SK-N-MC (cell line): ENCODE measurements at regions not wholly inside any gene's neighbourhood (a gene's known extent, or its start where the extent isn't known, plus 50 kb on each side); places are given as distances from the start of the nearest gene placed in this dataset.

Experiments
- DNase-seq: peaks from one replicate; pipeline ENCODE4 v3.0.0-alpha.2; 2011; ENCODE audit warnings: low read depth, low spot score
- H3K27ac ChIP-seq: fragments of 200-600 bp; sonication (generic); 2 replicates; pipeline ENCODE4 v1.5.1; 2016; ENCODE audit warnings: mixed run types
- H3K36me3 ChIP-seq: fragments of 200-600 bp; sonication (generic); 2 replicates; pipeline ENCODE4 v1.6.1; 2017; ENCODE audit warnings: antibody characterized with exemption, low read length, mixed read lengths; ENCODE audit not compliant: insufficient read depth
- H3K4me3 ChIP-seq: fragments of 200-600 bp; sonication (generic); 2 replicates; pipeline ENCODE4 v1.5.1; 2016
- H3K9ac ChIP-seq: fragments of 200-600 bp; sonication (generic); 2 replicates; pipeline ENCODE4 v1.8.0; 2017; ENCODE audit warnings: mixed run types, mixed read lengths; ENCODE audit not compliant: insufficient read length
- H3K9me3 ChIP-seq: fragments of 200-600 bp; sonication (generic); 2 replicates; pipeline ENCODE4 v1.6.1; 2017; ENCODE audit warnings: low read depth, mild to moderate bottlenecking, antibody characterized with exemption, low read length, moderate library complexity, mixed read lengths
- EZH2 ChIP-seq: fragments of 200-600 bp; sonication (generic); IDR thresholded peaks from one replicate; pipeline ENCODE4 v1.6.1; 2017; ENCODE audit warnings: antibody characterized with exemption
- FOXP2 ChIP-seq: optimal IDR thresholded peaks from 2 replicates; pipeline ENCODE3; 2011; ENCODE audit warnings: mild to moderate bottlenecking, moderate library complexity; ENCODE audit not compliant: insufficient read depth; ENCODE audit errors: extremely low read length, control extremely low read depth
- POLR2AphosphoS5 ChIP-seq: IDR thresholded peaks from 2 replicates; pipeline ENCODE4 v1.6.1; 2012; ENCODE audit warnings: mild to moderate bottlenecking, low read depth, low read length, borderline replicate concordance

GRCh38 chr3:153026026-153026425 is 136.0 kb upstream of the RAP2B start:
- no peak for DNase-seq
- TF ChIP-seq POLR2AphosphoS5 = no peak
- no peak for TF ChIP-seq EZH2
- no peak for TF ChIP-seq FOXP2
- H3K36me3 ChIP-seq = no peaks in the 10 kb centered on the region

GRCh38 chr3:153028381-153028780 is 133.6 kb upstream of the RAP2B start:
- Histone ChIP-seq H3K9ac (no peak overlapping the region), H3K27ac (no peak overlapping the region), H3K9me3 (no peaks in the 10 kb centered on the region), H3K36me3 (no peaks in the 10 kb centered on the region), H3K4me3 (no peak overlapping the region)
- DNase-seq = no peak
- no peak for TF ChIP-seq POLR2AphosphoS5
- no peak for TF ChIP-seq FOXP2

More at GRCh38 chr3:153026026-153026425, 136.0 kb upstream of the RAP2B start:
- Histone ChIP-seq H3K9ac (no peak overlapping the region), H3K9me3 (no peaks in the 10 kb centered on the region), H3K4me3 (no peak overlapping the region), H3K27ac (no peak overlapping the region)

- Histone ChIP-seq H3K36me3 (no peaks in the 10 kb centered on the region), H3K4me3 (no peak overlapping the region), H3K9me3 (no peaks in the 10 kb centered on the region), H3K9ac (no peak overlapping the region), H3K27ac (no peak overlapping the region)
- DNase-seq = no peak
- TF ChIP-seq EZH2 (no peak), FOXP2 (no peak), POLR2AphosphoS5 (no peak)
Measured at GRCh38 chr3:153029350-153029749, 132.7 kb upstream of the RAP2B start.

GRCh38 chr3:153032891-153033290 is 129.1 kb upstream of the RAP2B start:
- no peak for DNase-seq
- TF ChIP-seq FOXP2 (no peak), POLR2AphosphoS5 (no peak), EZH2 (no peak)
- no peak overlapping the region for H3K27ac ChIP-seq

GRCh38 chr3:153036846-153037245 is 125.2 kb upstream of the RAP2B start:
- TF ChIP-seq POLR2AphosphoS5 (no peak), FOXP2 (no peak), EZH2 (no peak)
- Histone ChIP-seq H3K9ac (no peak overlapping the region), H3K4me3 (no peak overlapping the region), H3K9me3 (no peaks in the 10 kb centered on the region), H3K27ac (no peak overlapping the region), H3K36me3 (no peaks in the 10 kb centered on the region)
- no peak for DNase-seq

More at GRCh38 chr3:153032891-153033290, 129.1 kb upstream of the RAP2B start:
- Histone ChIP-seq H3K9me3 (no peaks in the 10 kb centered on the region), H3K9ac (no peak overlapping the region), H3K4me3 (no peak overlapping the region), H3K36me3 (no peaks in the 10 kb centered on the region)

- H3K4me3 ChIP-seq = no peak overlapping the region
- TF ChIP-seq FOXP2 (no peak), POLR2AphosphoS5 (no peak), EZH2 (no peak)
Measured at GRCh38 chr3:153038367-153038766, 123.7 kb upstream of the RAP2B start.

GRCh38 chr3:153038779-153039178 is 123.2 kb upstream of the RAP2B start:
- TF ChIP-seq FOXP2 (no peak), POLR2AphosphoS5 (no peak), EZH2 (no peak)

More at GRCh38 chr3:153038367-153038766, 123.7 kb upstream of the RAP2B start:
- no peak for DNase-seq
- H3K27ac ChIP-seq = no peak overlapping the region
- H3K36me3 ChIP-seq = no peaks in the 10 kb centered on the region
- H3K9ac ChIP-seq = no peak overlapping the region
- H3K9me3 ChIP-seq = no peaks in the 10 kb centered on the region

GRCh38 chr3:153041181-153041580 is 120.8 kb upstream of the RAP2B start:
- Histone ChIP-seq H3K27ac (no peak overlapping the region), H3K4me3 (no peak overlapping the region), H3K36me3 (no peaks in the 10 kb centered on the region), H3K9ac (no peak overlapping the region), H3K9me3 (no peaks in the 10 kb centered on the region)
- TF ChIP-seq POLR2AphosphoS5 (no peak), EZH2 (no peak), FOXP2 (no peak)
- no peak for DNase-seq

More at GRCh38 chr3:153038779-153039178, 123.2 kb upstream of the RAP2B start:
- no peak overlapping the region for H3K4me3 ChIP-seq
- no peaks in the 10 kb centered on the region for H3K9me3 ChIP-seq
- DNase-seq = no peak
- H3K27ac ChIP-seq = no peak overlapping the region
- no peaks in the 10 kb centered on the region for H3K36me3 ChIP-seq
- H3K9ac ChIP-seq = no peak overlapping the region

- DNase-seq = no peak
- Histone ChIP-seq H3K9ac (no peak overlapping the region), H3K36me3 (no peaks in the 10 kb centered on the region), H3K9me3 (no peaks in the 10 kb centered on the region), H3K27ac (no peak overlapping the region), H3K4me3 (no peak overlapping the region)
- TF ChIP-seq EZH2 (no peak), FOXP2 (no peak), POLR2AphosphoS5 (no peak)
Measured at GRCh38 chr3:153042088-153042487, 119.9 kb upstream of the RAP2B start.
